ENCODE measurements at regions not wholly inside any gene's neighbourhood (a gene's known extent, or its start where the extent isn't known, plus 50 kb on each side); places are given as distances from the start of the nearest gene placed in this dataset.

DNA sequence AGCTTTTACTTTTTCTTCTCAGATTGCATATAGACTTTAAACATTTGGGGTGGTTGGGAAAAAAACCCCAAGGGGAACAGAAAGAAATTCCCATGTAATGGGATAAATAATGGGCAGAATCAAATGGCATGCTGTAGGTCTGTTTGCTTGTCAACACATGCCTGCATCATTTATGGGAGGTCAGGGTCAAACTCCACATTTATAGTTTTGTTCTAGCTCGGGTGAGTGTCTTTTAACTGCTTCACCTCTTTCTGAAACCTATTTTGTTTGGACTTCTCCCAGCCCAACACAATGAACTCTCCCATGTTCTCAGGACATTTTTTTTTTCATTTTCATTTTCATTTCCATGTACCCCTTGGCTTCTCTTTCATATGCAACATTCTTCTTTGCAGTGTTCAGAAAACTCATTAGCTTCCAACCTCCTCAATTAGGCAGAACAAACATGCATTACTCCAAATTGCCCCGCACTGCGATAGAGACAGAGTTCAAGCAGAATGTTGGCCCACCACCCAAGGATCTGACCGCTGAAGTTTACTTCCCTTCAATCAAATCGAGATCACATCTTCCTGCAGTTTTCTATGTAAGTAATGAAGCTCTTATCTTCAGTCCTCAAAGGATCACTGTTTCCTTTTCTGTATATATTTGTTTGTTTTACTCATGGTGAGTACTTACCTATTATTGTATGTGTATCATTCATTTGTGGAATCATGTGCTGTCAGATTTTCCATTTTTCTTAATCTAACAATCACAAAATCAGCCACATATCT is 354.6 kb downstream of the ZSWIM6 start:
- DNase-seq (ENCODE audit: low read depth in 3 of 3): no peak

DNA sequence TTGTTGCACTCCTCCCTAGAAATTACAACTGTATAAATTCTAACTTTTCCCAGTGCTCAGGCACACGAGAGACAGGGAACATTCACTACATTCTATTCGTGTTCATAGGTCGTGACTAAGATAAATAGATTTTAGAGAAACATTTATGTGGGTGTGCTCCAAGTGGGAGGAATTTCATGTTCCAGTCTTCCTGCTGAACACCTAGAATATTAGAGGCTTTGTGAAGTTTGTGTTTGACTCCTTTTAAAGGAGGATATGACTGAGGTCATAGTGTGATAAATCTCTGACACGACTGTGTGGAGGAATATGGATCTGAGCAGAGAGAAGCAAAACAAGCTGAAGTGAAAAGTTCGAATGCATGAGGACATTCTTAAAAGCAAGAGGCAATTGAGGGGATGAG is 355.3 kb downstream of the ZSWIM6 start:
- DNase-seq (ENCODE audit: low read depth in 3 of 3): no peak

- no peak for DNase-seq (ENCODE audit: low read depth in 3 of 3)
Measured at GRCh38 chr5:61689153-61689846, 357.2 kb downstream of the ZSWIM6 start.

DNA sequence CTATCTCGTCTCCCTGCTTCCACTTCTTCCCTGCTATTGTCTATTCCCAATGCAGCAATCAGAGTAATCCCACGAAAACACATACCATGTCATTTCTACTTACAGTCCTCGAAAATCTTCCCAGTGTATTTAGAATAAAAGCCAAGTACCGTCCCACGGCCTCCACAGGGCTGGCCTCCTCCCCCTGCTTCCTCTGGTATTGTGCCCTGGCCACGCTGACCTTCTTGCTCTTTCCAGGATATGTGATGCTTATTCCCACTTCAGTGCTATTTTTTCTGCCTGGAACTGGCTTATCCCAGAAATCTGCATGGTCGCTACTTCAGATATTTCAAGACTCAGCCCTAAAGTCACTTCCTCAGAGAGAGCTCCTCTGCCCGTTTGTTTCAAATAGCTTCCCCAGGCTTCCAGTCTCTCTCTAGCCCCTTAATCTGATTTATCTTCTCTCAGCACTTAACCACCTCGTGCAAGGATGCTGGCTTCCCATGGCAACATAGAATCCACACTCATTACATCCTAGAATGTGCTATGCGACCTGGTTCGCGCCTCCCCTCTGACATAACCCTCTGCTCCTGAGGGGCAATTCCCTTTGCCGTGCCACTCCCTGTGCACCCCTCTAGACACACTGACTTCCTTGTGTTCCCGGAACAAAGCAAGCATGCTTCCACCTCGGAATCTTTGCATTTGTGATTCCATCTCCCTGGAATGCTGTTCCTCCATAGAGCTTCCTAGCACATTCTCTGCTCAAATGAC is 365.9 kb downstream of the ZSWIM6 start:
- no peak for DNase-seq (ENCODE audit: low read depth in 3 of 3)

DNA sequence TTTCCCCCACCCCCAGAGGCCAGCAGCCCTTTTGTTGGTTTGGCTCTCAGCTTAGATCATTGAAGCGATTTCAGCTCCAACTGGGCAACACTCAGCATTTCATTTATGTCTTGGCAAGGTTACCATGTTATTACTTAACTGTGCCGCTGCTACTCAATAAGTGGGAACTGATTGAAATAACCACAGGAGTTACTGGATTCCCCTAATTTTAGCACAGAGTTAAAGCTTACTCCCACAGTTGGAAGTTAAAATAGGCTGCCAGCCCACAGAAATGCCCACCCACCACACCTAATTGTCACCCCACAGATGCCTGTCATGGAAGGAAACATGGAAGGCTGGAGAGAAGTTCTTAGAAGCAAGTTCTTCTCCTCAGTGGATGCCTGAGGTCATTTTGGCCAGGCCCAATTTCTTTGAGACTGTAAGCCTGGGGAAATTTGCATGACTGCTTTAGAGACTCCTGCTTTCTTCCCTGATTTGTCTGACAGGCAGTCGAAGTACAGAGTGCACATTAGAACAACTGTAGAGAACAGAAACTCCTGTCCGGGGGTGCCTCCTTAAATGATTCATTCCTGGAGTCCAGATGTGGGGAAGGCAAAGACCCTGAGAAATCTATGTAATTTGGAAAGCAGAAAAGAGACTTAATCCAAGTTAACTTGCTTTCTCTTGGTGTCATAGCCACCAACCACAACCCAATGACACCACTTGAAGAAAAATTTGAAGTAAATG is 370.0 kb downstream of the ZSWIM6 start:
- no peak for DNase-seq (ENCODE audit: low read depth in 3 of 3)

GRCh38 chr5:61702784-61703183 is 370.7 kb downstream of the ZSWIM6 start:
- no peak for DNase-seq (ENCODE audit: low read depth in 3 of 3)

GRCh38 chr5:61704289-61704688 is 372.2 kb downstream of the ZSWIM6 start:
- no peak for DNase-seq (ENCODE audit: low read depth in 3 of 3)

DNA sequence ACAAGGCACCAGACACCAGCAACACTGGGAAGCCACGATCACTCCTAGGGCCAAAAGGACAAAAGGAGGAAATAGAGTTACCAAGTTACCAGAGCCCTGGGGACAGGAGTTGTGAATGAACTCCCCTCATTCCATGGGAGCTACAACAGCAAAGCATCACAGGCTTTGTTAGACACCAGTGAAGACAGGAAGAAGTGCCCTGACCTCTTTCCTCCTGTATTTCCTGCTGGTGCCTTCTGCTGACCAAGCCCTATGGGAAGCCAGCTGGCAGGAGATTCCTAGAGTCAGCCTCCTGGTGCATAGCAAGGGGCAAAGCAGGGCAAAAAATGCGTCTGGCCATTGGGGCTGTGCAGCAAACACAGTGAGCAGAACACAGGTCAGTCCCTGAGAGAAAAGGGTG is 374.7 kb downstream of the ZSWIM6 start:
- no peak for DNase-seq (ENCODE audit: low read depth in 3 of 3)

DNA sequence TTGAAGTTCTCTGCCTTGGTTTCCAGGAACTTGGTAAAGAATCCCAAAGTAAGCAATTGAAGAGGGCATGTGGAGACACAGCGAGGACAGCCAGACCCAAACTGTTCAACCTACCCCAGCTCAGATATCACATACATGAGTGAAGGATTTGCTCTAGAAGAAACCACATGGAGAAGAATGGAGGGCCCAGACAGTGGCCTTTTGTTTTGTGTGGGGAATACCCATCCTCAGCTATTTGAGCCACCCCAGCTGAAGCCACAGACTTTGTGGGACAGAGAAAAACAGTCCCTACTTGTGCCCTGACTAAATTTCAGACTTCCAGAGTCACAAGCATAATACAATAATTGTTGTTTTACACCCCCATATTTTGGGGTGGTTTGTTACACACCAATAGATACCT is 387.1 kb downstream of the ZSWIM6 start:
- DNase-seq (ENCODE audit: low read depth in 3 of 3): no peak

DNA sequence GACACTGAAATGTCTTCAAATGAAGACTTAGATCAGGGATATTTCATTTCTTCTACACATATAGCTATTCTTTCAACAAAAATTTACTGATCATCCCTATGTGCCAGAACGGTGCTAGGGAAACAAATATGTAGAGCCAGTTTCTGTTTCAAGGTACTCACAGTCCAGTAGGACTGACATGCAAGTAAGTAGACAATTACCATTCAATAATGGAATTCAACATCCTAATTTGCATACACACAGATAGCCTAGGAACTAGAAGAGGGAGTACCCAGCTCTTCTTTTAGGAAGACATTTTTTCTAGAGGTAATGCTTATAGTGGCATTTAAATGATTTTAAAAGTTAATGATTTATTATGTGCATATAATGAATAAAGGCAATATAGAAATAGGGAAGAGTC is 388.8 kb downstream of the ZSWIM6 start:
- no peak for DNase-seq (ENCODE audit: low read depth in 3 of 3)

GRCh38 chr5:61724102-61724501 is 392.0 kb downstream of the ZSWIM6 start:
- no peak for DNase-seq (ENCODE audit: low read depth in 3 of 3)

GRCh38 chr5:61728287-61728686 is 396.2 kb downstream of the ZSWIM6 start:
- no peak for DNase-seq (ENCODE audit: low read depth in 3 of 3)

DNA sequence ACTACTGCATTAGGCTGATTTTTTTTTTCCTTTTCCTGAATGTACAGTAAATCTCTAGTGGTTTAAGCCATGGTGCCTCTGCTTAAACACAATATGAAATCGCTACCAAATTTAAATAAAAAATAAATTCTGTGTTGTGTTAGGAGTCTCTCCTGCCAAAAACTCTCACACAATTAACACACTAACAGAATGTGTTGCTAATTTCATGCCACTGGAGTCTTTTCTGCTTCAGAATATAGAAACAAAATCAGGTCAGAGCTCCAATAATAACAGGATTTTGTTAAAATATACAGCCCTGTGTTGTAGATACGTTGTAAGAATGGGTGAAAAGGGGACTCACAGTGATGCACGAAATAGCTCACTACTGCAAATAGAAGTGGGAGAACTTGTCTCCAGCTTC is 398.8 kb downstream of the ZSWIM6 start:
- no peak for DNase-seq (ENCODE audit: low read depth in 3 of 3)

- DNase-seq (ENCODE audit: low read depth in 3 of 3): no peak
Measured at GRCh38 chr5:61731267-61731945, 399.3 kb downstream of the ZSWIM6 start.

GRCh38 chr5:61731946-61732314 is 399.9 kb downstream of the ZSWIM6 start:
- no peak for DNase-seq (ENCODE audit: low read depth in 3 of 3)

DNA sequence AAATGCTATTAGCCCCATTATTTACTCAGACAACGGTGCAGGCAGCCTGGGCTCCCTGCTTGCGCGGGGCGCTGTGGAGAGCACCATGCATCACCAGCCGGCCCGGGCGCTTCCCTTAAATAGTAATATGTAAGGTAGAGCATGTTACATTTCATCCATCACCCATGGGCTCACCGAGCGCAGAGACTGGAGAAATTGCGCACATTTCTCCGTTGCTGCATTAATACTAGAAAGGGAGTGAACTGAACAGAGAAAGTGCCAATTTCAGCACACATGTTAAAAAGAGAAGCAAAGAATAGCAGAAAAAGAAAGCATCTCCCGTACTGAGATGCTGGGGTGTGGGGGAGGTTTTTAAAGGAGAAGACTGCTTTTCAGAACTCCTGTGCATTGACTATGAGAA is 400.3 kb downstream of the ZSWIM6 start:
- no peak for DNase-seq (ENCODE audit: low read depth in 3 of 3)

- no peak for DNase-seq (ENCODE audit: low read depth in 3 of 3)
Measured at GRCh38 chr5:61732796-61733195, 400.7 kb downstream of the ZSWIM6 start.

DNA sequence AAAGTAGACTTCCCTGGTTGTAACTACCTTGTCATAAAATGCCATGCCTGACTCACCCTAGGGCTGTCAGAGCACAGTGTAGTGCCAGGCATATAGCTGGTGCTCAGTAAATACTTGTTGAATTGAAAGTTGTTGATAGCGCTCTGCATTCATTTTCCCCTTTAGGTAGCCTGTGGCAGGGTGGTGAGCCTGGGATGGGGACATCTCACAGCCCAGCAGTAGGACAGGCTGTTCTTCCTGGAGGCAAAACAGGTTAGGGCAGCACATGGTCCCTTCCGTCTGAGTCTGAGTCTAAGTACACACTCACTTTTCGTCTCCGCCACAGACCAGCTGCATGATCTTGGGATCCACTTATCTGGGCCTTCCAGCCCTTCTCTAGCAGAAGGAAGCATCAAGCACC is 401.9 kb downstream of the ZSWIM6 start:
- DNase-seq (ENCODE audit: low read depth in 3 of 3): no peak

- DNase-seq (ENCODE audit: low read depth in 3 of 3): no peak
Measured at GRCh38 chr5:61734966-61735365, 402.9 kb downstream of the ZSWIM6 start.

DNA sequence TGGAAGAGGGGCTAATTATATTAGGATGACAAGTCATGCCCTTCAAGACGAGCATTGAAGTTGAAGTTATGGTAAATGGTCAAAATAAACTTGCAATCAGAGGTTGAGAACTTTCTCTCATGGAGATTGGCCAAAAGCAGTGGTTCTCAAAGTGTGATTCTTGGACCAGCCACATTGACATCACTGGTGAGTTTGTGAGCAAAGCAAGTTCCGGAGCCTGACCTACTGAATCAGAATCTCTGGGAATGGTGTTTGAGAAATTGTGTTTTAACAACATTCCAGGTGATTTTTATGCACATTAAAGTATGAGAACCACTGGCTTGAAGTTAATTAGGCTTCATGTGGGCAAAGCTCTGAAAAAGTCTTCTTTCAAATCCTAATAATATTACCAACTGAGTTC is 403.5 kb downstream of the ZSWIM6 start:
- DNase-seq (ENCODE audit: low read depth in 3 of 3): no peak

GRCh38 chr5:61735995-61736394 is 403.9 kb downstream of the ZSWIM6 start:
- DNase-seq (ENCODE audit: low read depth in 3 of 3): no peak

Measured in stimulated activated CD4-positive, alpha-beta T cell treated with anti-CD3 and anti-CD28 coated beads, TNF-alpha, amount 100 ng/mL, for 48 hours (primary cell).